Neural cell (in vitro differentiated cells): ENCODE measurements at regions not wholly inside any gene's neighbourhood (a gene's known extent, or its start where the extent isn't known, plus 50 kb on each side); places are given as distances from the start of the nearest gene placed in this dataset.
"Not testable (repeated sequence)": the region's sequence is repeated elsewhere in the genome, so short reads cannot be mapped to it uniquely, and the experiment has no call there.

Experiments
- CTCF ChIP-seq: fragments of 450-650 bp; IDR thresholded peaks from 2 replicates; pipeline ENCODE4 v1.5.1; 2014; ENCODE audit warnings: antibody characterized with exemption, mild to moderate bottlenecking, moderate library complexity; ENCODE audit not compliant: poor library complexity, severe bottlenecking
- EP300 ChIP-seq: fragments of 450-650 bp; conservative IDR thresholded peaks from 2 replicates; pipeline ENCODE4 v1.6.1; 2014; ENCODE audit warnings: antibody characterized with exemption, mild to moderate bottlenecking, moderate library complexity; ENCODE audit not compliant: poor library complexity, severe bottlenecking
- EZH2 ChIP-seq: fragments of 200-600, 300-800 bp; shearing (Covaris generic), sonication (generic); IDR thresholded peaks from 2 replicates; pipeline ENCODE4 v1.6.1; 2014; ENCODE audit warnings: antibody characterized with exemption, low read length, borderline replicate concordance, mild to moderate bottlenecking; ENCODE audit not compliant: insufficient read depth, poor library complexity, severe bottlenecking
- POLR2AphosphoS5 ChIP-seq: IDR thresholded peaks from 2 replicates; pipeline ENCODE4 v1.6.1; 2012
- TAF1 ChIP-seq: IDR thresholded peaks from 2 replicates; pipeline ENCODE4 v1.6.1; 2012; ENCODE audit warnings: low read depth

- TF ChIP-seq CTCF, EZH2, POLR2AphosphoS5, EP300, TAF1: not testable (repeated sequence)
These were observed 111.8 kb upstream of the XPO1 start for GRCh38 chr2:61649946-61650345.
